ENCODE measurements at regions not wholly inside any gene's neighbourhood (a gene's known extent, or its start where the extent isn't known, plus 50 kb on each side); places are given as distances from the start of the nearest gene placed in this dataset.

- no peak overlapping the region for H3K4me3 Mint-ChIP-seq (ENCODE audit: unreplicated experiment)
- no peak for DNase-seq (ENCODE audit: low spot score)
- no peaks in the 10 kb centered on the region for H3K9me3 Mint-ChIP-seq (ENCODE audit: unreplicated experiment)
- H3K4me1 Mint-ChIP-seq (ENCODE audit: unreplicated experiment) = peaks cover 5% of the 10 kb centered on the region
- no peaks in the 10 kb centered on the region for H3K36me3 Mint-ChIP-seq (ENCODE audit: low read depth, unreplicated experiment)
- no peak for TF ChIP-seq CTCF (IDR thresholded peaks at IDR 0.05; ENCODE audit: unreplicated experiment)
- H3K27me3 Mint-ChIP-seq (ENCODE audit: unreplicated experiment) = no peaks in the 10 kb centered on the region
- H3K27ac Mint-ChIP-seq (ENCODE audit: unreplicated experiment) = no peak overlapping the region
Measured at GRCh38 chr12:17609701-17610100, 480.3 kb downstream of the RERGL start.

GRCh38 chr12:17609153-17609552, 480.8 kb downstream of the RERGL start:
- peaks cover 5% of the 10 kb centered on the region for H3K4me1 Mint-ChIP-seq (ENCODE audit: unreplicated experiment)
- H3K4me3 Mint-ChIP-seq (ENCODE audit: unreplicated experiment) = no peak overlapping the region
- no peak for TF ChIP-seq CTCF (IDR thresholded peaks at IDR 0.05; ENCODE audit: unreplicated experiment)

GRCh38 chr12:17595111-17595510, 494.9 kb downstream of the RERGL start:
- Mint-ChIP-seq H3K27ac (ENCODE audit: unreplicated experiment) (no peak overlapping the region), H3K4me3 (ENCODE audit: unreplicated experiment) (no peak overlapping the region), H3K9me3 (ENCODE audit: unreplicated experiment) (no peaks in the 10 kb centered on the region), H3K27me3 (ENCODE audit: unreplicated experiment) (no peaks in the 10 kb centered on the region), H3K36me3 (ENCODE audit: low read depth, unreplicated experiment) (no peaks in the 10 kb centered on the region), H3K4me1 (ENCODE audit: unreplicated experiment) (no peaks in the 10 kb centered on the region)
- TF ChIP-seq CTCF (IDR thresholded peaks at IDR 0.05; ENCODE audit: unreplicated experiment) = no peak
- DNase-seq (ENCODE audit: low spot score) = no peak

More at GRCh38 chr12:17609153-17609552, 480.8 kb downstream of the RERGL start:
- H3K27ac Mint-ChIP-seq (ENCODE audit: unreplicated experiment) = no peak overlapping the region
- DNase-seq (ENCODE audit: low spot score) = no peak
- H3K36me3 Mint-ChIP-seq (ENCODE audit: low read depth, unreplicated experiment) = no peaks in the 10 kb centered on the region
- H3K27me3 Mint-ChIP-seq (ENCODE audit: unreplicated experiment) = no peaks in the 10 kb centered on the region
- H3K9me3 Mint-ChIP-seq (ENCODE audit: unreplicated experiment) = no peaks in the 10 kb centered on the region

- no peaks in the 10 kb centered on the region for H3K4me1 Mint-ChIP-seq (ENCODE audit: unreplicated experiment)
- no peaks in the 10 kb centered on the region for H3K9me3 Mint-ChIP-seq (ENCODE audit: unreplicated experiment)
- no peak for TF ChIP-seq CTCF (IDR thresholded peaks at IDR 0.05; ENCODE audit: unreplicated experiment)
- no peaks in the 10 kb centered on the region for H3K36me3 Mint-ChIP-seq (ENCODE audit: low read depth, unreplicated experiment)
- no peak for DNase-seq (ENCODE audit: low spot score)
- no peaks in the 10 kb centered on the region for H3K27me3 Mint-ChIP-seq (ENCODE audit: unreplicated experiment)
- H3K27ac Mint-ChIP-seq (ENCODE audit: unreplicated experiment) = no peak overlapping the region
- H3K4me3 Mint-ChIP-seq (ENCODE audit: unreplicated experiment) = no peak overlapping the region
Measured at GRCh38 chr12:17593715-17594406, 496.1 kb downstream of the RERGL start.

- no peak overlapping the region for H3K4me3 Mint-ChIP-seq (ENCODE audit: unreplicated experiment)
- no peak for TF ChIP-seq CTCF (IDR thresholded peaks at IDR 0.05; ENCODE audit: unreplicated experiment)
- no peaks in the 10 kb centered on the region for H3K27me3 Mint-ChIP-seq (ENCODE audit: unreplicated experiment)
- no peaks in the 10 kb centered on the region for H3K36me3 Mint-ChIP-seq (ENCODE audit: low read depth, unreplicated experiment)
- H3K4me1 Mint-ChIP-seq (ENCODE audit: unreplicated experiment) = no peaks in the 10 kb centered on the region
- no peak for DNase-seq (ENCODE audit: low spot score)
- H3K27ac Mint-ChIP-seq (ENCODE audit: unreplicated experiment) = no peak overlapping the region
- H3K9me3 Mint-ChIP-seq (ENCODE audit: unreplicated experiment) = no peaks in the 10 kb centered on the region
Measured at GRCh38 chr12:17592472-17592871, 497.5 kb downstream of the RERGL start.
